AG04450 (cell line): ENCODE measurements at regions not wholly inside any gene's neighbourhood (a gene's known extent, or its start where the extent isn't known, plus 50 kb on each side); places are given as distances from the start of the nearest gene placed in this dataset.

Experiments used
- CTCF ChIA-PET: fragments of 300-600, 350-600 bp; formaldehyde crosslinking; extraction: SDS; loops from one replicate; lab custom pipeline; 2022; ENCODE audit warnings: antibody characterized with exemption, inconsistent platforms; lab: Charles Lee
- POLR2A ChIA-PET: fragments of 350-600 bp; formaldehyde crosslinking; extraction: SDS; loops from one replicate; lab custom pipeline; 2021; ENCODE audit warnings: antibody characterized with exemption, inconsistent platforms; lab: Yijun Ruan, JAX
- DNase-seq: peaks from one replicate; pipeline ENCODE4 v3.0.0-alpha.2; 2011; ENCODE audit warnings: low read depth, low spot score
- H3K27ac ChIP-seq: one replicate; pipeline ENCODE4 v1.5.1; 2012; ENCODE audit warnings: low read depth, low read length, control low read depth
- H3K27me3 ChIP-seq: one replicate; pipeline ENCODE4 v1.6.0; 2012; ENCODE audit warnings: low read length; ENCODE audit not compliant: control insufficient read depth, insufficient read depth
- H3K4me3 ChIP-seq: 2 replicates; pipeline ENCODE4 v1.5.1; 2011; ENCODE audit warnings: mild to moderate bottlenecking, low read depth, low read length, control low read depth
- H3K9me3 ChIP-seq: 2 replicates; pipeline ENCODE4 v1.5.1; 2012; ENCODE audit warnings: low read length; ENCODE audit not compliant: control insufficient read depth, insufficient read depth
- CTCF ChIP-seq: IDR thresholded peaks from 2 replicates; pipeline ENCODE4 v1.5.1; 2011; ENCODE audit warnings: low read depth, low read length, control low read depth, inconsistent platforms

DNA sequence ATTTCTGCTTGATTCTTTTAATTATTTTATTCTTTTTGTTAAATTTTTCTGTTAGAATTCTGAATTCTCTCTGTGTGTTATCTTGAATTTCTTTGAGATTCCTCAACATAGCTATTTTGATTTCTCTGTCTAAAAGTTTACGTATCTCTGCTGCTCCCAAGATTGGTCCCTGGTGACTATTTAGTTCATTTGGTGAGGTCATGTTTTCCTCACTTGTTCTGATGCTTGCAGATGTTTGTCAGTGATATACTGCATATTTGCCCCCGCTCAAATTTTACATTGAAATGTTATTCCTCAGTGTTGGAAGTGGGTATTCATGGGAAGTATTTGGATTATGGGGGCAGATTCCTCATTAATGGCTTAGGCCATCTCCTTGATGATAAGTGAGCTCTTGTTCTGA lies 105.3 kb downstream of the PRDM9 start:
- H3K27me3 ChIP-seq: no peaks in the 10 kb centered on the region
- POLR2A ChIA-PET: no interaction called here
- DNase-seq: no peak
- peaks cover 10% of the 10 kb centered on the region; the same call in 1 of the 2 replicates for H3K9me3 ChIP-seq
- H3K4me3 ChIP-seq: no peak overlapping the region
- no peak overlapping the region for H3K27ac ChIP-seq
- CTCF ChIA-PET: no interaction called here
- TF ChIP-seq CTCF: no peak

DNA sequence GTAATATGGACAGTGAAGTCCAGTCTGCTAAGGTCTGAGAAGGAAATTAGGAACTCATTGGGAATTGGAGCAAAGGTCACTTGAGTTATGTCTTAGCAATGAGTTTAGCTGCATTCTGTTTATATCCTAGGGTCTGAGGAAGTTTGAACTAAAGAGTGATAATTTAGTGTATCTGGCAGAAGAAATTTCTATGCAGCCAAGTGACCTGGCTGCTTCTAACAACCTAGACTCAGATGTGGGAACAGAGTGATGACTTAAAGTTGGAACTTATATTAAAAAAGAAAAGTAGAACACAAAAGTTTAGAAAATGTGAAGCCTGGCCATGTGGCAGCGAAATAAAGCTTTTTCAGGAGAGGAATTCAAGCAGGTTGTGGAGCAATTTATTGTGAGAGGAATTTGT lies 106.2 kb downstream of the PRDM9 start:
- peaks cover 10% of the 10 kb centered on the region; the same call in 1 of the 2 replicates for H3K9me3 ChIP-seq
- no peak overlapping the region for H3K4me3 ChIP-seq
- ChIA-PET POLR2A (no interaction called here), CTCF (no interaction called here)
- H3K27me3 ChIP-seq: no peaks in the 10 kb centered on the region
- TF ChIP-seq CTCF: no peak
- H3K27ac ChIP-seq: no peak overlapping the region
- DNase-seq: no peak

- Histone ChIP-seq H3K4me3 (no peak overlapping the region), H3K27me3 (no peaks in the 10 kb centered on the region), H3K27ac (no peak overlapping the region), H3K9me3 (peaks cover 10% of the 10 kb centered on the region; the same call in 1 of the 2 replicates)
- ChIA-PET POLR2A (no interaction called here), CTCF (no interaction called here)
- DNase-seq: no peak
- no peak for TF ChIP-seq CTCF
Observed at GRCh38 chr5:23614422-23614821, 107.0 kb downstream of the PRDM9 start.

DNA sequence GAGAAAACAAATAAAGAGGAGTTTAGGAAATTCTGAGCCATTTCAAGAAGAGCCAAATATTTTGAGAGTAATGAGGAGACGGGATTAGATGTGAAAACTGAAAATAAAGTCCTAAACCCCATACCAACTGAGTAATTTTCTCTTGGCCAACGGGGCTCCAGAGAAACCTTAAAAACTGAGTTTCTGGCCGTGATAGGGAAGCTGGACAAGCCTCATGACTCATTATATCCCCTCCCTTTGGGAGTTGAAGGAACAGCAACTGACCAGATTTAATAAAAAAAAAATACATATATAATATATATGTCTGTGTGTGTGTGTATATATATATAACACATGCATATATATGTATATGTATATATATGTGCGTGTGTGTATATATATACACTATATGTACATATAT lies 119.6 kb downstream of the PRDM9 start:
- H3K4me3 ChIP-seq: no peak overlapping the region
- no peaks in the 10 kb centered on the region for H3K27me3 ChIP-seq
- DNase-seq: no peak
- TF ChIP-seq CTCF: no peak
- ChIA-PET POLR2A (no interaction called here), CTCF (no interaction called here)
- H3K27ac ChIP-seq: no peak overlapping the region
- H3K9me3 ChIP-seq: peaks cover 9% of the 10 kb centered on the region

GRCh38 chr5:23627976-23628375 lies 120.6 kb downstream of the PRDM9 start:
- POLR2A ChIA-PET: no interaction called here
- no peak overlapping the region for H3K27ac ChIP-seq
- DNase-seq: no peak
- H3K9me3 ChIP-seq: peaks cover 9% of the 10 kb centered on the region
- no peak for TF ChIP-seq CTCF
- CTCF ChIA-PET: no interaction called here
- no peak overlapping the region for H3K4me3 ChIP-seq
- H3K27me3 ChIP-seq: no peaks in the 10 kb centered on the region
